HG03045 (cell line): ENCODE measurements at regions not wholly inside any gene's neighbourhood (a gene's known extent, or its start where the extent isn't known, plus 50 kb on each side); places are given as distances from the start of the nearest gene placed in this dataset.

Experiments used
- ATAC-seq: cut with Tn5 transposase; IDR thresholded peaks from one replicate; pipeline ENCODE4 v1.9.1; 2021; ENCODE audit warnings: mild to moderate bottlenecking, moderate library complexity; ENCODE audit not compliant: unreplicated experiment

DNA sequence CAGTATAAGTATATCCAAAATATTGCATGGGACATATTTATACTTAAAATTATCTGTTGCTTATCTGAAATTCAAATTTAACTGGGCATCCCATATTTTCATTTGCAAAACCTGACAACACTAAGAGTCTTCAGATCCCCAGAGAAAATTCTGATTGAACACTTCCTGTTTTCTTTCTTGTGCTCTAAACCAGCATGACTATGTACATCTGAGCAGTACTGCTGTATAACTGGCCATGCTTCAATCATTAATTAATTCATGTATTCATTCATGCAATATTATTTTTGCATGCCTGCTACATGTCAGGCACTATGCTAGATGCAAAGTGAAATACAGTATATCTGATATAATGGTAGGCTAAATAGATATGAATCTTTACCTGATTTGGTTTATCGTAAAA, 461.2 kb downstream of the TLR4 start:
- no peak for ATAC-seq

DNA sequence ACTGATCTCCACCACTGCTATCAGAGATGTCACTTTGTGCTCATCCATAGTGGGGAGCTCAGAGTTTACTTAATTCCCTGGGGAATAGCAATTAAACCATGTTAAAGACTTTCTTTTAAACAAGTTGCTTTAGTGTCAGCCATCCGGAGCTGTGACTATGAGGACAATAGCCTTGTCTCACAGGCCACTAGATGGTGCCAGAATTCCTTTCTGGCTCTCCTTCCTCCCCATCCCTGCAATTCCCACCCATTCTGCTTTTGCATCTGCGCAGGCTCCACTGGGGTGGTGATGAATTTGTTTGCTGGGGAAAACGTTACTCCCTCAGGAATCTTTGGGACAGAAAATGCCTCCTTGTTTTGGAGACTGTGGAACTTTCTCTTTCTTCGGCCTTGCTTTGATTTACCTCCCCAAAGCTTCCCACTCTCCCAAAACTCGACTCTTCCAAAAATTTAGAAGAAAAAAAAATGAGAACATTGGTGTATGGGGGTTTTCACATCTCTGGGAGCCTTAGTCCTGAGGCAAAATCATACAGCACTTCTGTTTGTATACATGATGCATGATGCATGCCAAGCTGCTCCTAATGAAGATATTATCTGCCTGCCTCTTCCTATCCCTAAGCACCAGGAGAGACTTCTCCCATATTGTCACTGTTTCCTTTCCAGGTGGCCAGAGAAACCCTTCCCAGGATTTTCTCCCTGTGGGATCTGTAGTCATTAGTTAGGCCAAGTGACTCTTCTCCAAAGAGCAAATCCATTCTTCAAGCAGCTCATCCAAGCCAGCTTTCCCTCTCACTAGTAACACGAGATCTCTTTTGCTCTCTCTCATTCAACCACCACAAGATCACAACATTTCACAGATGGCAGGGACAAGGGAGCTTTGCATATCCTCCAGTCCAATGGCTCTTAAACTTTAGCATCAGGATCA, 466.1 kb downstream of the TLR4 start:
- no peak for ATAC-seq

DNA sequence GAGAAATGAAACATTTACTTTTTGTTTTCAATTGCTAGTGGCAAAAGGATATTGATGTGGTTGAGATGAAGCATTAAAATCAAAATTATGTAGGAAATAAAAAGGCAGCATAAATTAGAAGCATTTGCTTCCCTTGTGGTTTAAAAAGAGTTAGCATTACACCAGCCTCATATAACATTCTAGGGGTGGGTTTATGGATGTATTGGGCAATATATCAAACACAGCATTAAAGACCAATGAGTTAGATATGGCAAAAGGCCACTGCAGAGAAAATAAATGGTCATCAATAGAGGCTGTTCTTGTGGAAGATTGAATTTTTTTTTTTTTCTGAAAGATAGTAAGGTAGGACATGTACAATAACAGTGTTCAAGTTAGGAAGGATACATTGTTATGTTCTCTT, 473.0 kb downstream of the TLR4 start:
- ATAC-seq: no peak

DNA sequence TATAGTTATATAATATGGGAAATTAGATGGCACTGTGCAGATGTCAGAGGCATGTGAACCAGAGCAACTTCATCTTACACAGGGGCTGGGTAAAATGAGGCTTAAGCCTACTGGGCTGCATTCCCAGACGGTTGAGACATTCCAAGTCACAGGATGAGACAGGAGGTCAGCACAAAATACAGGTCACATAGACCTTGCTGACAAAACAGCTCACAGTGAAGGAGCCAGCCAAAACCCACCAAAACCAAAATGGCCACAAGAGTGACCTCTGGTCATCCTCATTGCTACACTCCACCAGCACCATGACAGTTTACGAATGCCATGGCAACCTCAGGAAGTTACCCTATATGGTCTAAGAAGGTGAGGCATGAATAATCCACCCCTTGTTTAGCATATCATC, 479.4 kb downstream of the TLR4 start:
- ATAC-seq: no peak

DNA sequence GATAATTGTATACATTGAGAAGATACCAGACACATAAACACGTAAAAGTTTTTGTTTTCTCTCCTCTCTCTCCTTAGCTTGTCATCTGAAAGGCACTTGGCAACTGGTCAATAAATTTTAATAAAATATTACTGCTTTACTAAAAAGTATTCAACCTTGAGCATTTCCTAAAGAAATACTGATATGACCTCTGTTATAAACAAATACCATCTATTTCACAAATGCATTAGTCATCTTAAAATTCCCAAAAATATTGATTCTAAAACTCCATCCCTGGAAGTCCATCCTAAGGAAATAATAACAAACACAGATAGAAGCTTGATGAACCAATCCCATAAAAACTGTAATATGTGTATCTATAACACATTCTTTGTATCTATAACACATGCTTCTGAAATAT, 483.2 kb downstream of the TLR4 start:
- no peak for ATAC-seq

DNA sequence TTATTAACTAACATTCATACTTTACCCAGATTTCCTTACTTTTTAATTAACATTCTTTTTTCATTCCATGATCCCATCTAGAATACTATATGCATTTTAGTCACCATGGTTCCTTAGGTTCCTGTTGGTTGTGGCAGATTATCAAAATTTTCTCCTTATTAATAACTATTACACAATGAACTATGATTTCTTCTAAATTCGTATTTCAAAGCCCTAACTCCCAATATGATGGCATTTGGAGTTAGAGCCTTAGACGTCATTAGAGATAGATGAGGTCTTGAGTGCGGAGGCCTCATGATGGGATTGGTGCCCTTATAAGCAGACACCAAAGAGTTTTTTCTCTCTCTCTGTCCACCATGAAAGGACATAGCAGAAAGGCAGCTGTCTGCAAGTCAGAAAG, 485.4 kb downstream of the TLR4 start:
- no peak for ATAC-seq

DNA sequence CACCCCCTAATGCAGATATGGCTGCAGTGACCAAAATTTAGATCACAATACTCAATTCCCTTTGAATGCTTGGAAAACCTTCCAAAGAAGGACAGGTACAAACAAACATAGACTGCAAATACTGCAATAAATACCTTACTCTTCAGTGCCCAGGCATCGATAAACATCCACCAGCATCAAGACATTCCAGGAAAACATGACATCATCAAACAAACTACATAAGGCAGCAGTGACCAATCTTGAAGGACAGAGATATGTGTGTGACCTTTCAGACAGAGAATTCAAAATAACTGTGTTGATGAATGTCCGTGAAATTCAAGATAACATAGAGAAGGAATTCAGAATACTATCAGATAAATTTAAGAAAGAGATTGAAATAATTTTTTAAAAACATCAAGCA, 488.6 kb downstream of the TLR4 start:
- no peak for ATAC-seq

DNA sequence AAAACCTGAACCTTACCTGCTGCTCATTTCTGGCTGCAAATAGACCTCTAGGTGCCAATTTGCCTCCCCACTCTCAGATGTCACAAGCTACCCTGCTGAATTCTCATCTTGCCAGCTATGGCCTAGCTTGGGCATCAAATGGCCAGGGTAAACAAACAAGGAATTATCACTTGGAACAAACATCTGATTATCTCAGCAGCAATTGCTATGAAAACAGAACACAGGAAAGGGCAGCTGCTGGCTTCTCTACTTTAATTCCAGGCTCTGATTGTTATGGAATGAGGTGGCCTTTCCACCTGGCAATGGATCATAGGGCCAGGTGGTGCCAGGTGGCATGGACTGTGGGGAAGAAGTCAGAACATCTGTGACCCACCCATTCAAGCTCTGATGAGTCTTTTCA, 505.1 kb downstream of the TLR4 start:
- no peak for ATAC-seq

DNA sequence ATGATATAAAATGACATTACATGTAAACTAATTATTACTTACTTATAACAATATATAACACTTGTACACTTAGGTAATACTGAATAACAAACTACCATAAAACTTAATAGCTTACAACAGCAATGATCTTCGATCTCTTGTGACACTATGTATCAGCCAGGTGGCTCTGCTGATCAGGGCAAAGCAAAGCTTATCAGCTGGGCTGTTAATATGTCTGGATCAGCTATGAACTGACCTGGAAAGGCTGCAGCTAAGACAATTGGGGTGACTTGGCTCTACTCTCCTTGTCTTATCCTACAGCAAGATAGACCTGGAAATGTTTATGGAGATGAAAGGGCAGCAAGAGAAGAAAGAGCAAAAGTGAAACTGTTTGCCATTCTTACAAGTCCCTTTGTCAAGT, 511.3 kb downstream of the TLR4 start:
- ATAC-seq: no peak

DNA sequence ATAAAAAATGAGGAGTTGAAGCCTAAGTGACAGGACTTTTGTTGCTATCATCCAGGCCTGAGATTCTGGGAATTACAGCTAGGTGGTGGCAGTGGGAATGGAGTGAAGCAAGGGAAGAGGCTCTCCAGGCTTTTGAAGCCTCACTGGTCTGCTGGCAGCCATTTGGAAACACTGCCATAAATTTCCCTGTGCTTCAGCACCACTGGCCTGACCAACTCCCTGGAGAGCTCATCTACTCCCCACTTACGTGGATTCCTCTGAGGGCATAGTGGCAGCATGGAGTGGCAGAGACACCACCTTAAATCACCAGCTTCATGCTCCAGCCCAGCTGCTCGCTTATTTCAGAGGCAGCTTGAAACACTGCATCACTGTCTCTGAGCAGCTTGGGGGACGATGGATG, 518.2 kb downstream of the TLR4 start:
- ATAC-seq: no peak

DNA sequence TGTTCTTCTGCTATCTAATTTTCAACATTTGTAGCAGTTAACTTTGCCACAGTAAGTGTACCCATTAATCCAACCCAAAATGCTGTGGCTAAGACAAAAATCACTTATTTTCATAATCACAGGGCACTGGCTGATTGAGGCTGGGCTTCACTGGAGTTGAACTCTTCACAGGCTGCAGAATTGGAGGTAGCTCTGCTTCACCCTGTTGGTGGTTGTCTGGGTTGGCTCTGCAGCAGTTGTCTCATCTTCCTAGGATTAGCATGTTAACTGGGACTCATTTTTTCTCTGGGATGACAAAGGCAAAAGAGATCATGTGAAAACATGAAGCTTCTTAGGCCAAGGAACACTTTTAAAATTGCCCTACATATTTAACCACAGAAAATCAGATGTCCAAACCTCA, 518.9 kb downstream of the TLR4 start:
- ATAC-seq: no peak

DNA sequence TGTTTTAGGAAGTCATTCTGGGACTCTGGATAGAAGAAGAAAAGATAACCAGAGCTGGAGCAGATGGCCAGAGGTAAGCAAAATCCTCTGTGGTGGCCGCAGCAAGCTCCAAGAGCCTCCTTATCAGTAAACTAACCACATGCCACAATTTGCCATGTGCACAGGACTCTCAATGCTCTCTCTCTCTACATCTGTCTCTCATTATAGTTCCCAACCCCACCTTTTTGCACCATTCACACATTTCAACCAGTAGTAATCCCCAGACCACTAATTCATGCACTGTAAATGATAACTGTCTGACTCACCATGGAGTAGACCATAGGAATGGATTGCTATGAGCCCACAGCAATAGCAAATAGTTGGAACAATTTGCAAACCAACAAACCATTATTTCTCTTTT, 526.1 kb downstream of the TLR4 start:
- ATAC-seq: no peak

DNA sequence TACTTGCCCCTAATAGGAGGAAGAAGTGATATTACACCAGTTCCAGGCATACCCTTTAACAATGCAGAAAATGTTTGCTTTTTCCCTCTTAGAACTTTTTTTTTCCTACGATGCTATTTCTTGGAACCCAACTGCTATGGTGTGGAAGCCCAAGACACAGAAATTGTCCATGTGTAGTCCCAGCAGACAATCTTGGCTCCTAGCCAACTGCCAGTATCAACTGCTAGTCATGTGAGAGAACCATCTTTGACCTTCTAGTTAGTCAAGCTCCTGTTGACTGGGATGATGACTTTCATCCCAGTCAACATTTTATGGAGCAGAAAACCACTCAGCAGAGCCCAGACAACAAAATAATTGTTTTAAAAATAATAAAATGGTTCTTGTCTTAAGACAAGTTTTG, 532.4 kb downstream of the TLR4 start:
- no peak for ATAC-seq

DNA sequence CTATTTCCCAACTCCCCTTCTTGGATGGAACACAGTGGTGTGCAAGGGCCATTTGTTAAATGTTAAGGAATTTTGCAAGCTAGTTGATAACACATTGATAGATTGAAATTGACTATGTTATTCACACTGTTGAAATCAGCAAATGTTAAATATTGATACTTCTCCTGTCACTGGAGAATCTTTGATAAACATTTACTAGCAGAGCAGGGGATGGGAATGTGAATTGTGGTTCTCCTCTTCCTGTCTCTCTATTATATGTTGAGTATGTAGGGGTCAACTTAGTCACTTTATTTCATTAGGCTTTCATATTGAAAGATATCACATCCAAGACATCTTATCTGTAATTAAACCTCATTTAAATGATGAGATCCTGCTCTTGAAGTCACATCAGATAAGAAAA, 533.9 kb downstream of the TLR4 start:
- no peak for ATAC-seq

DNA sequence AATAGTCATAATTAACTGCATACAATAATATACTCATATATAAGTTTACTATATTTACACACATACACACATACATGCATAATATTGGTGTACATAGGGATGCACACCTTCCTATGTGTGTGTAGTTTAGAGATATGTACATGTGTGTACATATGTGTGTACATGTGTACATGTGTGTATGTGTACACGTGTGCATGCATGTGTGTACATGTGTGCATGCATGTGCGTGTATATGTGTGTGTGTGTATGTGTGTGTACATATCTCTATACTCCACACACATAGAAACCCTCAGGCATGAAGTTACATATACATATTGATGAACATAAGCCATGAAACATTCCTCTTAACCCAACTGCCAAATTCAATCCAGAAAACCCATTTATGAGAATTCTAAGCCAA, 547.8 kb downstream of the TLR4 start:
- ATAC-seq: no peak

DNA sequence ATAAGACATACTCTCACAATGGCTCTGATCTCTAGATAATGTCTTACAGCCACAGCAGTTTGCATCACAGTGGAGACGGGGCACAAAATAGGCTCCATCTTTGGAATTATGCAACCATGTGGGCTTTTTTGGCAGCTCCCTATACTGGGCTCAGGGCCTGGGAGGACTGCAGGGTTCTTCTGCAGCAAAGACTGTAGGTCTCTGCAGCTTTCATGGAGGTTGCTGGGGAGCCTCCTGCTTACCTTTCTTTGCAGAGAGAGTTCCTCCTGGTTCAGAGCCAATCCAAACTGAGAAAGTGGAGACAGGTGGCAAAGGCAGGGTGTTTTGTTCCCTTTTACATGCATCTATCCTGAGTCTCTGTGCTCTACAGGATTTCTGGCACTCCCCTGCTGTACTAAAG, 558.0 kb downstream of the TLR4 start:
- no peak for ATAC-seq

DNA sequence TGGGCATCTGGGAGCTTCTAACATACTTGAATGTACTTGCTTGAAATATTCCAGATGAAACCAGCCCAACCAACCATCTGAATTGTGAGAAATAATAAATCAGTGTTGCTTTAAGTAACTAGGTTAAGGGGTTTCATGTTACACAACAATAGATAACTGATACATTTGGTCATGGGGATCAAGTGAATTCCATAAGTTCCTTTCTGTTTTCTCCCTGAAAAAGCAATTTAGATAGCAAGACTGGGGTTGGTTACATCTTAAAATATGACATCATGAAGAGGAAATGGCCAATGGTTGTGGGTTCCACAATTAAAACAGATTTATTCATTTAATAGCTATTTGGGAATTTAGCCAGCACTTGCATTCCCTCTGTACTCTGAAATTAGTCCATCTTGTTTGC, 559.7 kb downstream of the TLR4 start:
- ATAC-seq: no peak

DNA sequence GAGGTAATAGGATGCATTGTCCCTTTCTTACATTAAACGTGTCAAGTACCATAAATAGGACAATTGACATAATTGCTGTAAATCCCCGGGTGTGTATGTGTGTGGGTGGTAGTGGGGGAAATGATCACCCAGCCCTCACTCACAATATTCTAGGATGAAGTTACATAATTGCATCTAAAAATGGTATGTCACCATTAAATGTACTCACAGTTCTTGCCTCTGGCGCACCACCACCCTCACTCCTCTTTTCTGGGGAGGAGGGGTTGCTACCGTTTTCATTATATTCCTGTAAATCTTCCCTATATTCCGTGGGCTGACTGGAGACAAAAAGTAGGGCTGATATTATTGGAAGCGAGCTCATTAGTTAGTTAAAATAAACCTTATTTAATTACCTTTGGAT, 563.8 kb downstream of the TLR4 start:
- no peak for ATAC-seq

DNA sequence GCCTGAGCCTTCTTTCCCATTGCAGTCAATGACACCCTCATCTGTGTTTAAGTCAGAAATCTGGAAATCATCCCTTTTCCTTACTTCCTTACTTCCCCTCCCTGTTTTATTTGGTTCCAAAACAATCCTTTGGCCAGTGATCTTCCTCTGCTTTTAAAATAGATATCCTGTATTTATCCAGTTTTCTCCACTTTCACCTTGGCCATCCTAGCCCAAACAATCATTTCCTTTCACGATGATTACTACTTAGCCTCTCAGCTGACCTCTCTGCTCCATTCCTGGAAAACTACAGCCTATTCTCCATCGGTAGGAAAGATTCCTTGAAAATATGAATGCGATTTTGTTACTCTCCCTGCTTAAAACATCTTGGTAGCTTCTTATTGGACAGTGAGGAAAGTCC, 565.4 kb downstream of the TLR4 start:
- no peak for ATAC-seq

DNA sequence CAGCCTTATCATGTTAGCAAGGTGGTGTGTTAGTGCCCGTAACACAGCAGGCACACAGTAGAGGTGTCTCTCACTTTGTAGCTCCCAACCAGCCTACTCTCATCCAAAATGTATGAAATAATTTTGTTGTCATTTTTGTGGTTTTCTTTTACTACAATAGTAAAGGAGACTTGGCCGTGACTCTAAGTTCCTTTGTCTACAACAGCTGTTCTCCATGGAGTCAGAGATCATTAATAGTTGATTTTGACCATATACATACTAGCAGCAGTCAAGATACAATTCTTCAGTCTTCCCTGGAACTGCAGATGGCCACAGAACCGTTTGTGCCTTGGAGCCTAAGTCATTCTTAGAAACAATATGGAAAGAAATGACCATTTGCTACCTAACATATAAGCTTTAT, 567.1 kb downstream of the TLR4 start:
- ATAC-seq: no peak

DNA sequence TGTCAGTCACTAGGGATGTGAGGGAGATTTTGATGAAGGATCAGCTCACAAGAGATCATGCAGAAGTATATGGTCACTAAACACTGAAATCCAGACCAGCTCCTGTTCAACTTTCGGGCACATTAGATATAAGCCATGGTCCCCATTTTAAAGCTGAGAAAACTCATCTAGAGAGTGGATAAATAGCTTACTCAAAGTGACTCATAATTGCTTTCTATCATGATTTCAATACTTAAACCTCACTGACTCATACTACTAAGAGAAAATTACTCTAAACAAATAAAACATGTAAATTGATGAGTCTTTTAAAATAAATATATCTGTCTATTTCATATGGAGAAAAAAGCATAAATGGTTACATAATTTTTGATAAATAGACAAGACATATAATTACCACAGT, 567.7 kb downstream of the TLR4 start:
- no peak for ATAC-seq

DNA sequence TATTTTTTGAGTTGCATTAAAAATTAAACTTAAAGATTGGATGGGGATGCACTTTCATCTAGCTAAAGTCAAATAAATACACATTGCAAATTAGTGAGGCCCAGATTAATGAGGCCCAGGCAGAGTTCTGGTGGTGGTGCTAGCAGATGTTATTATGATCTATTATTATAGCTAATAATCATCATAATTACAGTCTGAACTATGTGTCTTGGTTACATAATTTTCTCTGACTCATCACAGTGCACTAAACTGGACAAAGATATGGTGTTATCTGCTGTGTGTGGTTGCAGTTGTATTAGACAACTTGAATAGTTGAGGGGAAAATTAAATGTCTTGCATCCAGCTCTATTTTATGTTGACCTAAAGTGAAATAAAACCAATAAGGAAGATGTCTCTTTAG, 568.8 kb downstream of the TLR4 start:
- ATAC-seq: no peak

DNA sequence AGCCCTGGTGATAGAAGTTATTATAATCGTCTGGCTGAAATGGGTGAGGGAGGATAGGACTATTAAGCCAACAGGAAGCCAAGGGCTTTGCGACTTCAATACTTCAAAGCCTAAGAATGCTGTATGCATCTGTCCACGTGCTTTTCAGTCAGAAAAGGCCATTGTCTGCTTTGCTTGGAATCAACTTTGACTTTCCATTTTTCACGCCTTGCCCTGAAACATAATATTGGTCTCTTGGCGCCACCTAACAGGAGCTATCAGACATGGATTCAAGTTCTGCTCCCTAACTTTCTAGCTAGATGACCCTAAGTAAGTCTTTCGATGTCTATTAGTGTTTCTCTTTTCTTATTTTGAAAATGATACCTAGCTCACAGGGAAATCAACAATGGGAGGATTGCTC, 572.6 kb downstream of the TLR4 start:
- no peak for ATAC-seq
